GM12891 (cell line): ENCODE measurements at regions not wholly inside any gene's neighbourhood (a gene's known extent, or its start where the extent isn't known, plus 50 kb on each side); places are given as distances from the start of the nearest gene placed in this dataset.

ENCODE experiments used
- POLR2A ChIP-seq: IDR thresholded peaks from 2 replicates; pipeline ENCODE4 v1.6.1; 2011; ENCODE audit warnings: low read depth, low read length, control low read depth
- POLR2AphosphoS5 ChIP-seq: IDR thresholded peaks from 2 replicates; pipeline ENCODE4 v1.6.1; 2011; ENCODE audit warnings: low read depth, low read length, control low read depth
- POU2F2 ChIP-seq: IDR thresholded peaks from 2 replicates; pipeline ENCODE4 v1.6.1; 2011; ENCODE audit warnings: low read depth, mild to moderate bottlenecking, control low read depth, low read length, moderate library complexity

- TF ChIP-seq POLR2AphosphoS5 (no peak), POU2F2 (no peak), POLR2A (no peak)
These were observed 1046.9 kb downstream of the AACS start for GRCh38 chr12:126112141-126112540.
